Adrenal gland (tissue), 5 donors: ENCODE measurements at regions not wholly inside any gene's neighbourhood (a gene's known extent, or its start where the extent isn't known, plus 50 kb on each side); places are given as distances from the start of the nearest gene placed in this dataset.

ENCODE experiments used
- CTCF ChIP-seq, 6 experiments: fragments of 450-650 bp in 4 of 6; fragments of 200-600 bp in 2 of 6; sonication (generic) in 1 of 6; IDR thresholded peaks; 1 replicate in 5 of 6; 2 replicates in 1 of 6; pipeline versions ENCODE4 v1.5.1 to v1.8.0; 2016 to 2021; ENCODE audit warnings: antibody characterized with exemption in 6 of 6, mild to moderate bottlenecking in 2 of 6, moderate library complexity in 1 of 6
- POLR2A ChIP-seq, 2 donors: fragments of 450-650 bp; IDR thresholded peaks; one replicate each; pipeline ENCODE4 v1.6.1; 2017; ENCODE audit warnings: antibody characterized with exemption in 2 of 2, mild to moderate bottlenecking in 2 of 2, moderate library complexity in 1 of 2
- donor health status: DM: no; HTN: no; CAD: no.

GRCh38 chr10:117750616-117751015, 208.1 kb downstream of the EMX2 start:
- TF ChIP-seq CTCF (IDR thresholded peaks at IDR 0.05) (no peak), POLR2A (IDR thresholded peaks at IDR 0.05) (no peak)
